Upper lobe of left lung (tissue), 4 donors: ENCODE measurements at regions not wholly inside any gene's neighbourhood (a gene's known extent, or its start where the extent isn't known, plus 50 kb on each side); places are given as distances from the start of the nearest gene placed in this dataset.

Experiments
- CTCF ChIP-seq, 6 experiments: fragments of 450-650 bp in 4 of 6; fragments of 200-600 bp in 2 of 6; sonication (generic) in 2 of 6; IDR thresholded peaks; one replicate each; pipeline ENCODE4 v1.5.1; 2016 to 2019; ENCODE audit warnings: antibody characterized with exemption in 6 of 6
- POLR2AphosphoS5 ChIP-seq, 2 donors: sonication (generic); formaldehyde crosslinking; IDR thresholded peaks; one replicate each; pipeline ENCODE4 v1.5.1; 2017; ENCODE audit warnings: antibody characterized with exemption in 2 of 2

- TF ChIP-seq POLR2AphosphoS5 (IDR thresholded peaks at IDR 0.05): no peak
- TF ChIP-seq CTCF (IDR thresholded peaks at IDR 0.05): no peak
These were observed 169.8 kb upstream of the SALL3 start for GRCh38 chr18:78809845-78810244.
